Activated CD4-positive, alpha-beta T cell treated with anti-CD3 and anti-CD28 coated beads, Interleukin-2, amount 50 U/mL, for 1 hour (primary cell): ENCODE measurements at regions not wholly inside any gene's neighbourhood (a gene's known extent, or its start where the extent isn't known, plus 50 kb on each side); places are given as distances from the start of the nearest gene placed in this dataset.

ENCODE experiments used
- DNase-seq: peaks from one replicate; pipeline ENCODE4 v3.0.0-alpha.2; 2020

- DNase-seq, result no peak
These were observed 205.8 kb downstream of the ANAPC1 start for GRCh38 chr2:111678161-111678560.

GRCh38 chr2:111678651-111679050, 205.3 kb downstream of the ANAPC1 start:
- no peak for DNase-seq

GRCh38 chr2:111679202-111679601, 204.8 kb downstream of the ANAPC1 start:
- DNase-seq, result no peak

GRCh38 chr2:111684611-111685010, 199.4 kb downstream of the ANAPC1 start:
- DNase-seq, result no peak

GRCh38 chr2:111685342-111685741, 198.7 kb downstream of the ANAPC1 start:
- no peak for DNase-seq

GRCh38 chr2:111686994-111687393, 197.0 kb downstream of the ANAPC1 start:
- DNase-seq, result no peak

- no peak for DNase-seq
These were observed 196.1 kb downstream of the ANAPC1 start for GRCh38 chr2:111687911-111688310.

- DNase-seq, result no peak
These were observed 195.5 kb downstream of the ANAPC1 start for GRCh38 chr2:111688482-111688881.

GRCh38 chr2:111689174-111689573, 194.8 kb downstream of the ANAPC1 start:
- no peak for DNase-seq

GRCh38 chr2:111689941-111690340, 194.1 kb downstream of the ANAPC1 start:
- DNase-seq, result no peak

GRCh38 chr2:111691164-111691875, 192.7 kb downstream of the ANAPC1 start:
- no peak for DNase-seq

GRCh38 chr2:111692311-111692710, 191.7 kb downstream of the ANAPC1 start:
- no peak for DNase-seq

GRCh38 chr2:111694700-111695101, 189.3 kb downstream of the ANAPC1 start:
- no peak for DNase-seq

- DNase-seq, result no peak
These were observed 188.5 kb downstream of the ANAPC1 start for GRCh38 chr2:111695441-111696007.

- DNase-seq, result no peak
These were observed 187.8 kb downstream of the ANAPC1 start for GRCh38 chr2:111696226-111696625.

GRCh38 chr2:111697560-111697959, 186.4 kb downstream of the ANAPC1 start:
- DNase-seq, result no peak

GRCh38 chr2:111698089-111698488, 185.9 kb downstream of the ANAPC1 start:
- DNase-seq, result no peak

GRCh38 chr2:111698743-111699554, 185.0 kb downstream of the ANAPC1 start:
- DNase-seq, result peak; percentile 4

GRCh38 chr2:111701266-111701665, 182.7 kb downstream of the ANAPC1 start:
- DNase-seq, result no peak

- no peak for DNase-seq
These were observed 182.2 kb downstream of the ANAPC1 start for GRCh38 chr2:111701798-111702118.

- peak; percentile 43 for DNase-seq
These were observed 181.7 kb downstream of the ANAPC1 start for GRCh38 chr2:111702119-111702803.

- DNase-seq, result no peak
These were observed 181.2 kb downstream of the ANAPC1 start for GRCh38 chr2:111702804-111703196.

GRCh38 chr2:111703759-111704158, 180.2 kb downstream of the ANAPC1 start:
- DNase-seq, result no peak

- no peak for DNase-seq
These were observed 179.7 kb downstream of the ANAPC1 start for GRCh38 chr2:111704246-111704645.
